GM21723 (cell line): ENCODE measurements at regions not wholly inside any gene's neighbourhood (a gene's known extent, or its start where the extent isn't known, plus 50 kb on each side); places are given as distances from the start of the nearest gene placed in this dataset.

Source experiments
- ATAC-seq: cut with Tn5 transposase; IDR thresholded peaks from one replicate; pipeline ENCODE4 v1.9.1; 2021; ENCODE audit warnings: mild to moderate bottlenecking, moderate library complexity; ENCODE audit not compliant: unreplicated experiment

DNA sequence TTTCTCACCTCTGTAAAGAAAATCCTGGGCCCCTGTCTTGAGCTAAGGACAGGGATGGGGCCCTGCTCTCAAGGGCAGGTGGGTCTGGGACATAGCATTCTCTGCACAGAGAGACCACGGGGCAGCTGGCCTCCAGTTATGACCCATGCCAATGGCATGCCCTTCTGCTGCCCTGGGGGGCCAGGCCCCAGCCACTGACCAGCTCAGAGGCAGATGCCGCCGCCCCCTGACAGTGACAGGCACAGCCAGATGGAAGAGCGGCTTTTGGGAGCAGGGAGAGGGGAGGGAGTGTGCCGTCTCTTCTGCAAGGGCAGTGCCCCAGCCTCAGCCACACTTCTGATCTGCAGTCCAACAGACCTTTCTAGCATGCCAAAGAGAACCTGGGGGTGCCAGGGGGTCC lies 114.8 kb upstream of the NAV2 start:
- ATAC-seq = no peak

DNA sequence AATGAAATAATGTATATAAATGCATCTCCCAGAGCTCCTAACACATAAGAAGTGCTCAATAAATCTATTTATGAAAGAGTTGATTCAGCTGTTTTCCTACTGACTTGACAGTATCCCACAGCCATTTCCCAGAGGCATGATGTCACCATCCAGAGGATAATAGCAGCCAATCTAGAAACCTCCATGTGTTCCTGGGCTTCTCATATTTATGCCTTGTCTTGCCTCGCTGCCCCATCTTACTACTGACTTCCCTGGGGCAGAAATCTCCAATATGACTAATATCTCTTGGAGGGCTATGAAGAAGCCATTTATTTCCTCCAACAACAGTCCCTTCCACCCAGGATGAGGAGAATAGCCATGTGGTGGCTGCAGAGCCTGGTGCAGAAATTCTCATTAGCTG lies 115.4 kb upstream of the NAV2 start:
- ATAC-seq = no peak

DNA sequence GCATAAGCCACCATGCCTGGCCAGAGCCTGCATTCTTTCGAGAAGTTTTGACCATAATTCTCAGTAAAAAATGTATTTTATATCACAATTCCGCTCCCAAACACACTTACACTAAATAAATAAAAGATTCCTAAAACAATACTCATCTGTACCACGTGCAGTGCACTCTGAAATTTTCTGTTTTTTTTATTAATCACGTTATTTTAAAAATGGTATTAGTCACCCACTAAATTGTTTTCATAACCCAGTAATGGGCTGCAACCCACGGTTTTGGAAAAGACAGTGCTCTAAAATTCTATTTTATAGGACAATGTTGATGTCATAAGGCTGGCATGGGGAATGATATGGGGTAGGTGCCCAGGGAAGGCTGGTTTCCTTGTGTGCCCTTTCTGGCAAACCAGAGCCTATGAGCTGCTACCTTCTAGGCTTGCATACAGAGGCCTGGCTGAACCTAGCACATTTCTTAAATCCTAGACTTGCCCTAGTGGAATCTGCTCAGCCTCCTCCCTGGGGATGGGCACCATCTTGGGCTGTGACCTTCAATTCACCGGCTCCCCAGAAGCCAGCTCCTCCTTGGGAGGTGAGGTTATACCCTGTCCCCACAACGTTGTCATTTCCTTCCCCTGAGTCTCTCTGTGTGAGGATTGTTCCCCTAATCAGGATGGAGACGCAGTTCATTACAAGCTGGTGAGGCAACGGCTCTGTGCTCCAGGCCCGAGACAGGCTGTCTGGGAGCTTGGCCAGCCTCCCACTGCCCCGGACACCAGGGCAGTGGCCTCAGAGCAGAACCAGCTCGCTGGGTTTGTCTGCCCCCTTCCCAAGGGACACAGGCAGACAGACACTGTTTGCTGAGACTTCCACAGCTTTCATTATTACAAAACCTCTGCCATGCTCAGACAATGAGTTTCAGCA lies 116.5 kb upstream of the NAV2 start:
- no peak for ATAC-seq

DNA sequence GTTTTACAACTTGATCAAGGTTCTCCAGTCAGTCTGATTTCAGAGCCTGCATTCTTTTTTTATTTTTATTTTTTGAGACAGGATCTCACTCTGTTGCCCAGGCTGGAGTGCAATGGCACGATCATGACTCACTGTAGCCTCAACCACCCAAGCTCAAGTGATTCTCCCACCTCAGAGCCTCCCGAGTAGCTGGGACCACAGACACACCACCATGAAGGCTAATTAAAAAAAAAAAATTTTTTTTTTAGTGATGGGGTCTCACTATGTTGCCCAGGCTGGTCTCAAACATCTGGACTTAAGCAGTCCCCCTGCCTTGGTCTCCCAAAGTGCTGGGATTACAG lies 117.2 kb upstream of the NAV2 start:
- ATAC-seq = no peak

DNA sequence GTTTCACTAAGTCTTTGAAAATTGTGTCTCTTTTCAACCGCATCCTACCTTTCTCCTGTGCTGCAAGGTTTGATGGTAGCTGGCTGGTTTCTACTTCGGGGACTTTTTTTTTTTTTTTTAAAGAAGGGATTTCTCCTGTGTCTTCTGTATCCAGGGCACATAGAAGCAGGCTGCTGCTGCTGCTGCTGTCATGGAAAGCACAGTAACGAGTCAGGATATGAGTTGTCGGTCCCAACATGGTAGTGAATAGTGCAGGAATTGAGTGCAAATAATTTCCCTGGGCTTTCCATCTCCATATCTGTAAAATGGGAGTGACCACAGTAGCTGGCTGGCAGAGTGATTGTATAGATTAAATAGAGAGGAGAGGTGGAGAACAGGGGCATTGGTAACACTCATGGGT lies 118.3 kb upstream of the NAV2 start:
- no peak for ATAC-seq

DNA sequence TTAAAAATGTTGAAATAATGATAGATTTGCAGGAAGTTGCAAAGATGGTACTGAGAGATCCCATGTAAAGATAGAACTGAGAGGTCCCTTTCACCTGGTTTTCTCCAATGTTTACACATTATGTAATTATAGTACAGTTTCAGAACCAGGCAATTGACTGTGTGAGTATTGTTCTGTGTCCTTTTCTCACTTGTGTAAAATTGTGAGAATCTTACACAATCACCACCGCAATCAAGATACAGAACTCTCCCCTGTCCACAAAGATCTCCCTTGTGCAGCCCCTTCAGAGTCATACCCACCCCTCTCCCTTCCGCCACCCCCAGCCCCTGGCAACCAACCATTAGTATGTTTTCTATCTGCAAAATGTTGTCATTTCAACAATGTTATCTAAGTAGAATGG lies 119.8 kb upstream of the NAV2 start:
- no peak for ATAC-seq

DNA sequence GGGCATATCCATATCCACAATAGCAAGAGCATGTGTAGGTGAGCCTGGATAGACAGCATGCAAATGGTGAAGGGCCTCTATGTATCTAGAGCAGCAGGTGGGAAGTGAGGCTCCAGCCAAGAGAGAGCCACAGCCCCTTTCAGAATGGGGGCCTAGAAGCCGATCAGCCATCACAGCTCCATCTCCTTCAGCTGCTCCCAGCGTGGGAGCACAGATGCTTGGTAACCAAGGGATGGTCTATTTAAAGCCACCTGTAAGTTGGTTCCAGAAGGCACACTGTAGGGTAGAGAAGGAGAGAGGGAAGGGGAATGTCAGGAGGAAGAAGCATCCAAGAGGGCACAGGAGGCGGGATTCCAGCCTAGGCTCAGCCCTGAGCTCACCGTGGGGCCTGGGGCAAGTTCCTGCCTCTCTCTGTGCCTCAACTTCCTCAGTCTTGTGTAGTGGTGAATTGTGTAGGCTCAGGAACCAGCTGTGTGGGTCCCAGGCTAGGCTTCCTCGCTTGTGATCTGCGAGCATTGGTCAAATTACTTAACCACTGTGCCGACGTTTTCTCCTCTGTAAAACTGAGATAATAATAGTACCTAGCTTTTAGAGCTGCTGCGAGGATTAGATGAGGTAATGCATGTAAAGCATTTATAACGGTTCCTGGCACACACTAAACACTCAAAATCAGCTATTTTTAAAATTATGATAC lies 122.9 kb upstream of the NAV2 start:
- ATAC-seq = no peak

DNA sequence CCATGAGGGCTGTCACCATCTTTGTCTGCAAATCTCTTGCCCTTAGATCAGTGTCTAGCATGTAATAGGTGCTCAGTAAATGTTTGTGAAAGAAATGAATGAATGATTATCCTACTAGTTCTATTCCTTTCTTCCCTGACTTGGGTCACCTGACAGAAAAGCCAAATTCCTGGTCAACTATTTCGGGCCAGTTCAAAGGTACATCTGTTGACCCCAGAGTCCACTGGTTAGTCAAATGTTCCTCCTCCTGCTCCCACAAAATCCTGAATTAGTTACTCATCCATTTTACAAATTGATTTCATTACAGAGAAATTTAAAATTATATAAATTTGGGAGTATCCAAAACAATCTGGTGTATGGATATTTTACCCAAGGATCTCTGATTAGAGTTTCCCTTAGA lies 124.7 kb upstream of the NAV2 start:
- no peak for ATAC-seq

DNA sequence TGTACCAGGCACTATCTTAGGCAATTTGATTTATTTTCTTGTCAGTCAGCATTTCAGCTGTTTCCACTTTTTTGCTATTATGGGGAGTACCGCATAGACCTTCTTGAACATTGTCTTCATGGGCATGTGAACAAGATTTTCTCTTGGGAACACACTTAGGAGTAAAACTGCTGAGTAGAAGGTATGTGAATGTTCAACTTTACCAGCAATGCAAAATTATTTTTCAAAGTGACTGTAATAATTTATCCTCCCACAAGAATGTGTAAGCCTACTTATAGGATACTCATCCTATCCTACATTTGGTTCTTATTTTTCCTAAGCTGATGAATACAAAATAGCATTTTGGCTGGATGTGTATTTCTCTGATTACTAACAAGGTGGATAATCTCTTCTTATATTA lies 132.0 kb upstream of the NAV2 start:
- no peak for ATAC-seq

DNA sequence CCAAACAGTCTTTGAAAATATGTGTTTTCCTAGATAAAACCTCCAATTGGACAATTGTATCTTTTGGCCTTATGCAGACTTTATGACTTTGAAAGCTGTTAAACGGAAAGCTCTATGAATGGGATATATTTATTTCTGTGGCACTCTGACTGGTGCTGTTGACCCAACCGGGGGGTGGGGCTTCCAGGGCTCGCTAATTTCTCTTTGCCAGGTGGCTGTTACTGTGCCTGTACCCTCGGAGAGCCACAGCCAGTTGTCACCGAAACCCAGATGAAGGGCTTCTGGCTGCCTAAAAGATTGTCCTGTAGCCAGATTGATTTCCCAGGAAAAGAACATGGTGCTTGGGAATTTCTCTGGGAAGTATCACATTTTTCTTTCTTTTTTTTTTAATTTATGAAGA lies 132.7 kb upstream of the NAV2 start:
- no peak for ATAC-seq

DNA sequence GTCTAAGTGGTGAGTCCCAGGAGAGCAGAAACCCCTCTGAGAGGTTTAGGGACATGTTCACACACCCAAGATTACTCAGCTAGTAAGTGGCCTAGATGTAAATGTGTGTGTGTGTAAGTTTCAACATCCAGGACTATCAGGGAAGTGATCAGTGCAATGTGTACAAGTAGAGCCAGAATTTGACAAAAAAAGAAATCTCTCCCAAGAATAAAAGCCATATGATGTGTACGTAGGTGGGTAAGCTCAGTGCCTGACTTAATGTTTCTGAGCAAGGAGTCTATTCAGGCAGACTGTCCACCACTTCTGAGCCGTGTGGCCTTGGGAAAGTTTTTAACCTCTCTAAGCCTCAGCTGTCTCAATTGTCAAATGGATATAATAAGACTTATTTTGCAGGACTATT lies 133.8 kb upstream of the NAV2 start:
- no peak for ATAC-seq

DNA sequence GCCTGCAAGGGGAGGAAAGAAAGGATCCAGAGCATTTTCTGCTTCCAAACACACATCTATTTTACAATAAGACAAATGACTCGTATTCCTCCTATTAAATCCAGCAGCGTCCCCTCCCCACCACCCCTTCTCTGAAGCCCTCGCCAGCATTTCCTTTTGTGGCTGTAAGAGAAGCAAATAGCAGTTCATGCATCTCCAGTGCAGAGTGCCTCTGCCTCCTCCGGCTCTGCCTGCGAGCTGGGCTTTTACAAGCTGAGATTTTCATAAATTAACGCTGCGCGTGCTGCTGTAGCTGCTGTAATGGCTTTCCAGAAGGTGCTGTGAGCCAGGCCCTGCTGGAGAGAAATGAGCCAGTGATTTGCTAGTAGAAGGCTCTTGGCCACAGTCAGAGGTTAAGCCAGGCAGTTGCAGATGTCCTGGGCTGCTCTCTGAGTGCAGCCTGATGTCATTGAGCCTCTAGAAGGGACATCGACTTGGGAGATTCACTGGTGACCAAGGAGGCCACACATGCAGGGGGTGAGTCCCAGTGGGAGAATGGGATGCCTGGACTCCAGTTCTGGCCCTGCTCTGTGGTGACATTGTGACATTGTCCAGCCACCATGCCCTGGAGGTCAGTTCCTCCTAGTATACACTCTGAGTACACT lies 134.5 kb upstream of the NAV2 start:
- no peak for ATAC-seq

DNA sequence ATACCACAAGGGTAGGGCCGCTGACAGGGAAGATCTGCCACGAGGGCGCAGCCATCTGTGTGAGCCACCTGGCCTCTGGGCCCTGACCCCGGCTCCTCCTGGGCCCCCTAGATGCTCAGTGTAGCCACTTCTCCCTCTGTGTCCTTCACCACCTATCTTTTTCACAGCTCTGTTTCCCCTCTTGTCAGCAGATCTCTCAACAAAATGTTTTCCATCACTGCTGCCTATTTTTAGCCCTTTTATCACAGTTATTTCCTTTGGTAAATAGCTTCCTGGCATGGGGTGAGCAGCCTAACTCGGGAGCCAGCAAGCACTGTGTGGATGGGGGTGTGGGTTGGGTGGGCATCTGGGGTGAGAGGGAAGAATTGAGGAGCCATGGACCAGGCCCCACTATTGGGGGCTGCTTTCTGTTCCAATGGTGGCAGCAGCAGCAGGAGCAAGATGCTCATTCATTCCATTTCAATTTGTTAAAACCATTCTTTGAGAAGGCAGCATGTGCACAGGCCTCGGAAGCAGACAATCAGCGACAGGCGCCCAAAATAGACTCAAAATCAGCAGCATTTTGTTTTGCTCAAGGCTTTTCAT lies 135.2 kb upstream of the NAV2 start:
- ATAC-seq = no peak

DNA sequence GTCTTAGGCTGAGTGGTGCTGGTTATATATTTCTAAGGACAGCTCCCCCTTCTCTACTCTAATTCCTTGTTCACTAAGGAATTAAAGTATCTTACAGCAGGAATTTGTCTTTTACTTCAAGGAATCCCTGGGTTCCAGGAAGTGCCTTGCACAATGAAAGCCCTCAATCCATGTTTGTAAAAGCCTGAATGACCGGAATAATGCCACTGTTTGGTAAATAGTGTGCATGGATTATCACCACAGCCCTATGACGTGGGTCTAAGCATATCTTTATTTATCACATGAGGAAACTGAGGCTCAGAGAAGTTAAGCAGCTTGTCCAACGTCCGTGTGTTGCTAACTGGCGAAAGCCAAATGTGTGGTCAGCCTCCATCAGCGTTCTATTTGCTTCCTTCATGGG lies 135.7 kb upstream of the NAV2 start:
- no peak for ATAC-seq

DNA sequence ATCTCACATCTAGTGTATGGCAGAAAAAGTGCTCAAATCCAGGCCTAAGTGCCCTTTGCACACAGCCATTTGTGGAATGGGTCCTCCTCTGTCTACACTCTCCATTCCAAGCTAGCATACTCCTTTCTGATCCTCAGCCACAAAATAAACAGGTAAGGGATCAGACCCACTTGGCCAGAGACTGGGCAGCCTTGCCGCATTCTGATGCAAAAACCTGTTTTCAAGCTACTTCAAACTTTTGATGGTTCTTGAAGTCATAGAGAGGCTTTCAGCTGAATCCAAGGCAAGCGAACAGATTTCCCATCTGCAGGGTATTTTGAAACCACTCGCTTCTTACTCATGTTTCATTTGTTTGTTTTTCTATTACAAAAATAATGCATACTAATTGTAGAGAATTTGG lies 136.6 kb upstream of the NAV2 start:
- ATAC-seq = no peak

DNA sequence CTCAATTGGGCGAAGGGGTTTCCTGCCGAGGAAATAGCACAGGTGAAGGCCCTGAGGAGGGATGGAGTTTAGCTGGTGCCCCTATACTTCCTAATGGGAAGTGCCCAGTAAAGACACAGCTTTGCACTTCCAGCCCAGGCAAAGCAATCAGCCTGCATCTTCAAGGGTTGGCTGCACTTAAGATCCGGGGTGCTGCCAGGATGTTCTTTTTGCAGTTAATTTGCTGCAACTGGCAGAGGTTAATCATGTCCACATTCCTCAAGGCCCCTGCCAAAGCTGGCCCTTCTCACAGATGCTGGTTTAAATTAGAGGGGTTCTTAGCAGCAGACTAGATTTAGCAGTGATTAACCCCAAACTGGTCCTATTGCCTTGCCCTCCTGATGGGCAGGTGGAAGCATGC lies 137.7 kb upstream of the NAV2 start:
- ATAC-seq = no peak

DNA sequence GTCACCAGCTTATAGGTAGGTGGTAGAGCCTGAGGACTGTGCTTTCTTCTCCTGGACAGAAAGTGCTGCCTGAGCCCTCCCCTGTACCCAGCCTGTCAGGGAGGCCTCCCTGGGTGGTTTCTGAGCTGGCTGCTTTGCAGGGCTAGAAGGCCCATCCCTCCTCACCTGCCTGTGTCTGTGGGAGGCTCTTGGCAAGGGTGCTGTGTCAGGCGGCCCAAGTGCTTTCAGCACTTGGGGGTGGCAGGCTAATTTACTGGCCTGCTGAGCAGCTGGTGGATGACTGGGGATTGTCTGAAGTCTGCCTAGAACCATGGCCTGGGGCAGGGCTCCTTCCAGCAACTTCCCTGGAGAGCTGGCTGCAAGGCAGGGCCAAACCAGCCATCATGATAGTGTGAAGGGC lies 139.0 kb upstream of the NAV2 start:
- no peak for ATAC-seq

DNA sequence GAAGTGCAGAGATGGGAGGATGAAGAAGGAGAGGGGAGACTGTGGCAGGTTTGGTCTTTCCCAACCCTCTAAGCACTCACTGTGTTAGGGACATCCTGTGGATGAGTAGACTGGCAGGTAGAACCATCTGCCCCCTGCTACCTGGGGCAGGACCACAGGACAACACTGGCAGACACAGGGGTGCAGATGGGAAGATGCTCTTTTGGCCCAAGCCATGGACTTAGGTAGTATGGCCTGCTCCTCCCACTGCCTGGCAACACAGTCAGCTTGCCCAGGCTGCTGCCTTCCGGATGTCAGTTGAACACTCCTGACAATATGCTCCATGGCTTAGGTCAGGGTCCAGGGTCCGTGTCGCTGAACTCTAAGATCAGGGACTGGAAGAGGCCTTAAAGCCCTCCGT lies 140.7 kb upstream of the NAV2 start:
- no peak for ATAC-seq

DNA sequence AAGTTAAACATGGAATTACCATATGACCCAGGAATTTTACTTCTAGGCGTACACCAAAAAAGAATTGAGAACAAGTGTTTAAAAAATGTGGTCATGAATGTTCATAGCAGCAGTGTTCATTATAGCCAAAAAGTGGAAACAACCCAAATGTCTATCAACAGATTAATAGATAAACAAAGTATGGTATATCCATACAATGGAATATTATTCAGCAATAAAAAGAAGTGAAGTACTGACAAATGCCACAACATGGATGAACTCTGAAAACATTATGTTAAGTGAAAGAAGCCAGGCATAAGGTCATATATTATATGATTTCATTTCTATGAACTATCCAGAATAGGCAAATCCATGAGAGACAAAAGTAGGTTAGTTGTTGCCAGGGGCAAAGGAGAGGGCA lies 141.7 kb upstream of the NAV2 start:
- no peak for ATAC-seq

DNA sequence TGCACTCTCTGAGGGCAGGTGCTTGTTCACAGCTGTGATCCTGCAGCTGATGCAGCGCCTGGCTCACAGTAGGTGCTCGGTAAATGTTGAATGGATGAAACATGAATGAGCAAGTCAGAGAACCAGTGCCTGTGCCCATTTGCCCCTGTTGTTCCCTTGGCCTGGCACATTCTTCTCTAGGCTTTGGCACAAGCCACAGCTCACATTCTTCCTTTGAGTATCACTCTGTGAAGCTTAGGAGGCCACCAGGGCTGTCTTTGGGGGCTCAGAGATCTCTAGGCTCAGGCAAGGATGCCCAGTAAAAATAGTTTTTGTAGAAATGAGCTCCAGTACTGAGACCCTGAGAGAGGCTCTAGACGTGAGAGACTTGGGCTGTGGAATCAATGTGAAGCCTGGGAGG lies 144.6 kb upstream of the NAV2 start:
- no peak for ATAC-seq

DNA sequence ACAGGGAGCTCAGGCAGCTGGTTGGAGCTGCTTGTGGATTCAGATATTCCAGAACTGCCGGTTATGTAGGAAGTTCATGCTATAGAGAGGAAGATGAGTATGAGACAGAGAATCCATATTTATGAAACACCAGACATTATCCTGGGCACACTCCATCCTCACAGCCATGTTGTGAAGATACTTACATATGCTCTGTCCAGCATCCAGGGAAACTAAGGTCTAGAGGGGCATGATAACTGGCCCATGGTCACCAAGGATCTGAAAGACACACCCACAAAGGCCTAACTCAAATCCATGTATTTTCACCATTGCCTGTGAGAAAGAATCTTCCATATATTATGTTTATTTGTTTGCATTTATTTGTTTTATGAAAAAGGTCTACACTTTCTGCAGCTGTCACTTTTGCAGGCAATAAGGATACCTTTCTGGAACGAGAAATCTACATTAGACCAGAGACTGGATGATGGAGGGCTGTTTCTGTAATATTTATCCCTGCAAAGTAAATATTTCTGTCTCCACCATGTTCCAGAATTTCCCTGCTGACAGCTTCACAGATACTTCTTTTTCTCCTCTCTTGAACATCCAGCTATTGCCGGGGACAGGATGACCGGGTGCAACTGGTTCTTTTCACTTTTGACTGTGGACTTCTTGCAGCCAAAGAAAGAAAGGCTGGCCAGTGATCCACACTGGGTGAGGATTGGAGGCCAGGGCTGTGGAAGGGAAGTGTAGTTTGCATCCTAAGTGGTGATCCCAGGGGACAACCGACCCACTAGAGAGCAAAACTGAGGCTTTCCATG lies 145.9 kb upstream of the NAV2 start:
- no peak for ATAC-seq
